HEK293T (cell line): ENCODE measurements at regions not wholly inside any gene's neighbourhood (a gene's known extent, or its start where the extent isn't known, plus 50 kb on each side); places are given as distances from the start of the nearest gene placed in this dataset.

Experiments used
- ARNT ChIP-seq: fragments of 450-650 bp; IDR thresholded peaks from 2 replicates; pipeline ENCODE4 v1.6.1; 2017; ENCODE audit warnings: mild to moderate bottlenecking
- BHLHE40 ChIP-seq: fragments of 450-650 bp; IDR thresholded peaks from 2 replicates; pipeline ENCODE4 v1.6.1; 2016; ENCODE audit warnings: mild to moderate bottlenecking, moderate library complexity, borderline replicate concordance
- FOXA1 ChIP-seq: fragments of 450-650 bp; IDR thresholded peaks from 2 replicates; pipeline ENCODE4 v1.6.1; 2016; ENCODE audit warnings: mild to moderate bottlenecking
- FOXK2 ChIP-seq: fragments of 450-650 bp; IDR thresholded peaks from 2 replicates; pipeline ENCODE4 v1.6.1; 2016; ENCODE audit warnings: mild to moderate bottlenecking
- FOXM1 ChIP-seq: fragments of 450-650 bp; IDR thresholded peaks from 2 replicates; pipeline ENCODE4 v1.6.1; 2017; ENCODE audit warnings: mild to moderate bottlenecking, borderline replicate concordance
- L3MBTL2 ChIP-seq: fragments of 450-650 bp; conservative IDR thresholded peaks from 2 replicates; pipeline ENCODE4 v1.6.1; 2016; ENCODE audit warnings: mild to moderate bottlenecking
- NFRKB ChIP-seq: fragments of 450-650 bp; IDR thresholded peaks from 2 replicates; pipeline ENCODE4 v1.6.1; 2016; ENCODE audit warnings: mild to moderate bottlenecking, moderate library complexity
- PKNOX1 ChIP-seq: fragments of 450-650 bp; IDR thresholded peaks from 2 replicates; pipeline ENCODE4 v1.6.1; 2016
- SP1 ChIP-seq: fragments of 450-650 bp; IDR thresholded peaks from 2 replicates; pipeline ENCODE4 v1.6.1; 2017
- SUZ12 ChIP-seq: fragments of 450-650 bp; IDR thresholded peaks from 2 replicates; pipeline ENCODE4 v1.6.1; 2016; ENCODE audit warnings: mild to moderate bottlenecking
- TARDBP ChIP-seq: fragments of 450-650 bp; IDR thresholded peaks from 2 replicates; pipeline ENCODE4 v1.6.1; 2016
- ZNF384 ChIP-seq: fragments of 450-650 bp; IDR thresholded peaks from 2 replicates; pipeline ENCODE4 v1.6.1; 2016

GRCh38 chr4:170818786-170819185, 729.0 kb upstream of the AADAT start:
- TF ChIP-seq ARNT = no peak
- TF ChIP-seq FOXA1 = no peak
- no peak for TF ChIP-seq BHLHE40
- no peak for TF ChIP-seq FOXM1
- no peak for TF ChIP-seq L3MBTL2
- no peak for TF ChIP-seq ZNF384
- TF ChIP-seq SUZ12 = no peak
- no peak for TF ChIP-seq NFRKB
- peak; percentile 19; the same call in 1 of the 2 replicates for TF ChIP-seq PKNOX1
- no peak for TF ChIP-seq SP1
- TF ChIP-seq TARDBP = no peak
- no peak for TF ChIP-seq FOXK2
